IMR-90 (cell line): ENCODE measurements at regions not wholly inside any gene's neighbourhood (a gene's known extent, or its start where the extent isn't known, plus 50 kb on each side); places are given as distances from the start of the nearest gene placed in this dataset.

ENCODE experiments used
- ATAC-seq: fragments of 200-7000 bp; cut with Tn5 transposase; 2 replicates; pipeline ENCODE4 v1.9.1; 2020; ENCODE audit warnings: low read depth, mild to moderate bottlenecking, moderate library complexity
- BruUV-seq: library from RNA; stranded (reverse); fragments of 400-500 nt; replicated peaks from 2 replicates; lab custom pipeline; 2021; lab: Mats Ljungman, UMichigan
- CTCF ChIA-PET: fragments of 300-600 bp; formaldehyde crosslinking; extraction: SDS; loops from one replicate; lab custom pipeline; 2021; ENCODE audit warnings: antibody characterized with exemption; lab: Yijun Ruan, JAX
- POLR2A ChIA-PET: fragments of 300-600 bp; sonication (Branson Sonifier 250); formaldehyde crosslinking; loops from one replicate; lab custom pipeline; 2022; ENCODE audit warnings: antibody characterized with exemption; ENCODE audit not compliant: unreplicated experiment; lab: Charles Lee
- DNase-seq: peaks from one replicate; pipeline ENCODE4 v3.0.0; 2013
- H2AFZ ChIP-seq: replicated peaks from 2 replicates; pipeline ENCODE3; 2013; ENCODE audit warnings: low read length, mild to moderate bottlenecking; ENCODE audit not compliant: poor library complexity
- H2AK5ac ChIP-seq: 2 replicates; pipeline ENCODE4 v1.6.1; 2013; ENCODE audit warnings: low read depth, low read length, inconsistent platforms
- H2AK9ac ChIP-seq: replicated peaks from 2 replicates; pipeline ENCODE3; 2013; ENCODE audit warnings: mild to moderate bottlenecking, low read depth, low read length, moderate library complexity; ENCODE audit not compliant: poor library complexity
- H2BK120ac ChIP-seq: 2 replicates; pipeline ENCODE4 v1.6.1; 2013; ENCODE audit warnings: low read depth, low read length, inconsistent platforms
- H2BK15ac ChIP-seq: 3 replicates; pipeline ENCODE4 v1.6.1; 2013; ENCODE audit warnings: low read depth, low read length, inconsistent platforms
- H2BK20ac ChIP-seq: 2 replicates; pipeline ENCODE4 v1.6.1; 2013; ENCODE audit warnings: low read depth, mild to moderate bottlenecking, inconsistent platforms, low read length, moderate library complexity
- H2BK5ac ChIP-seq: 2 replicates; pipeline ENCODE4 v1.6.1; 2013; ENCODE audit warnings: mild to moderate bottlenecking, low read depth, low read length, inconsistent platforms; ENCODE audit not compliant: poor library complexity, severe bottlenecking
- H3K14ac ChIP-seq: replicated peaks from 2 replicates; pipeline ENCODE4 v1.6.1; 2013; ENCODE audit warnings: low read depth, low read length, inconsistent platforms
- H3K18ac ChIP-seq: 2 replicates; pipeline ENCODE4 v1.6.1; 2013; ENCODE audit warnings: low read depth, low read length, control low read depth
- H3K23ac ChIP-seq: 2 replicates; pipeline ENCODE4 v1.6.1; 2013; ENCODE audit warnings: low read depth, low read length, inconsistent platforms
- H3K27ac ChIP-seq: 2 replicates; pipeline ENCODE4 v1.5.1; 2013; ENCODE audit warnings: mild to moderate bottlenecking, control low read depth, low read length; ENCODE audit not compliant: insufficient read depth
- H3K27me3 ChIP-seq: 2 replicates; pipeline ENCODE4 v1.6.1; 2013; ENCODE audit warnings: low read length; ENCODE audit not compliant: control insufficient read depth, insufficient read depth
- H3K36me3 ChIP-seq: 2 replicates; pipeline ENCODE4 v1.6.1; 2013; ENCODE audit warnings: low read length, mixed read lengths; ENCODE audit not compliant: control insufficient read depth, insufficient read depth
- H3K4ac ChIP-seq: 2 replicates; pipeline ENCODE4 v1.6.1; 2013; ENCODE audit warnings: low read depth, low read length, inconsistent platforms
- H3K4me1 ChIP-seq: 2 replicates; pipeline ENCODE4 v1.6.1; 2013; ENCODE audit warnings: low read length, mixed read lengths; ENCODE audit not compliant: control insufficient read depth, insufficient read depth
- H3K4me2 ChIP-seq: 2 replicates; pipeline ENCODE4 v1.6.1; 2013; ENCODE audit warnings: low read depth, mild to moderate bottlenecking, control low read depth, low read length, moderate library complexity
- H3K4me3 ChIP-seq: 2 replicates; pipeline ENCODE4 v1.5.1; 2013; ENCODE audit warnings: low read depth, mild to moderate bottlenecking, control low read depth, low read length, moderate library complexity; ENCODE audit not compliant: insufficient read depth
- H3K56ac ChIP-seq: 2 replicates; pipeline ENCODE4 v1.6.1; 2013; ENCODE audit warnings: low read length, inconsistent platforms; ENCODE audit not compliant: insufficient read depth; ENCODE audit errors: extremely low read depth
- H3K79me1 ChIP-seq, 2 experiments: 2 replicates each; pipeline ENCODE4 v1.6.1; 2013; ENCODE audit warnings: low read length in 2 of 2, inconsistent platforms in 1 of 2, low read depth in 1 of 2
- H3K9ac ChIP-seq: 2 replicates; pipeline ENCODE4 v1.6.1; 2013; ENCODE audit warnings: low read depth, low read length, control low read depth
- H3K9me1 ChIP-seq: 2 replicates; pipeline ENCODE4 v1.6.1; 2013; ENCODE audit warnings: low read length, inconsistent platforms; ENCODE audit not compliant: insufficient read depth
- H3K9me3 ChIP-seq: 2 replicates; pipeline ENCODE4 v1.6.1; 2013; ENCODE audit warnings: low read length; ENCODE audit not compliant: control insufficient read depth, insufficient read depth
- H4K20me1 ChIP-seq: 2 replicates; pipeline ENCODE4 v1.6.1; 2013; ENCODE audit warnings: low read length, inconsistent platforms; ENCODE audit not compliant: insufficient read depth
- H4K5ac ChIP-seq: 2 replicates; pipeline ENCODE4 v1.6.1; 2013; ENCODE audit warnings: mild to moderate bottlenecking, low read depth, low read length, control low read depth
- H4K8ac ChIP-seq, 2 experiments: 2 replicates each; pipeline ENCODE4 v1.6.1; 2013; ENCODE audit warnings: low read depth in 2 of 2, low read length in 2 of 2, control low read depth in 1 of 2, inconsistent platforms in 1 of 2
- H4K91ac ChIP-seq: 2 replicates; pipeline ENCODE4 v1.6.1; 2013; ENCODE audit warnings: low read depth, low read length, inconsistent platforms; ENCODE audit not compliant: insufficient read depth
- BHLHE40 ChIP-seq: fragments of 150-350 bp; IDR thresholded peaks from 2 replicates; pipeline ENCODE4 v1.6.1; 2016; ENCODE audit warnings: mild to moderate bottlenecking, low read depth, low read length
- CEBPB ChIP-seq: IDR thresholded peaks from 2 replicates; pipeline ENCODE4 v1.6.1; 2012; ENCODE audit warnings: low read depth, low read length, improper control_type of control experiment
- CHD1 ChIP-seq: IDR thresholded peaks from 2 replicates; pipeline ENCODE4 v1.6.1; 2012; ENCODE audit warnings: low read depth, low read length, improper control_type of control experiment
- CTCF ChIP-seq: conservative IDR thresholded peaks from 2 replicates; pipeline ENCODE4 v1.5.1; 2012; ENCODE audit warnings: mild to moderate bottlenecking, low read depth, low read length, improper control_type of control experiment
- MAZ ChIP-seq: IDR thresholded peaks from 2 replicates; pipeline ENCODE4 v1.6.1; 2012; ENCODE audit warnings: low read depth, mild to moderate bottlenecking, low read length, improper control_type of control experiment, moderate library complexity, borderline replicate concordance
- MXI1 ChIP-seq: IDR thresholded peaks from 2 replicates; pipeline ENCODE4 v1.6.1; 2012; ENCODE audit warnings: low read depth, mild to moderate bottlenecking, low read length, moderate library complexity, borderline replicate concordance
- NFE2L2 ChIP-seq: fragments of 150-350 bp; IDR thresholded peaks from 2 replicates; pipeline ENCODE4 v1.6.1; 2016; ENCODE audit warnings: low read depth, mild to moderate bottlenecking, low read length
- POLR2A ChIP-seq: IDR thresholded peaks from 2 replicates; pipeline ENCODE4 v1.6.1; 2012; ENCODE audit warnings: mild to moderate bottlenecking, low read depth, low read length
- RAD21 ChIP-seq: IDR thresholded peaks from 2 replicates; pipeline ENCODE4 v1.6.1; 2012; ENCODE audit warnings: low read length, improper control_type of control experiment
- RCOR1 ChIP-seq: IDR thresholded peaks from 2 replicates; pipeline ENCODE4 v1.6.1; 2012; ENCODE audit warnings: mild to moderate bottlenecking, low read length, improper control_type of control experiment; ENCODE audit not compliant: insufficient replicate concordance
- RFX5 ChIP-seq: IDR thresholded peaks from 2 replicates; pipeline ENCODE4 v1.8.0; 2012; ENCODE audit warnings: low read depth, mild to moderate bottlenecking, low read length, moderate library complexity
- SMC3 ChIP-seq: fragments of 150-350 bp; IDR thresholded peaks from 2 replicates; pipeline ENCODE4 v1.6.1; 2016; ENCODE audit warnings: low read depth, mild to moderate bottlenecking, antibody characterized with exemption, low read length, moderate library complexity
- WGBS, 2 experiments: methylation state at CpG; one replicate each; pipeline versions ENCODE4 v1.1.5 to v1.1.7; 2013; ENCODE audit warnings: missing lambda C conversion rate in 2 of 2; ENCODE audit not compliant: insufficient read length in 1 of 2; ENCODE audit errors: extremely low coverage in 2 of 2; 5-methylcytosine and 5-hydroxymethylcytosine counted together
- dilution Hi-C: fragments of 300-500 bp; cut with HindIII; formaldehyde crosslinking; loops from one replicate; pipeline ENCODE4 v1.14.3; 2018; ENCODE audit warnings: low sequenced_read_pairs; ENCODE audit not compliant: unreplicated experiment
- in situ Hi-C: fragments of 300-500 bp; cut with MboI; formaldehyde crosslinking; loops from 3 replicates; pipeline ENCODE4 v1.14.3; 2019; ENCODE audit warnings: low sequenced_read_pairs, inconsistent platforms, mixed read lengths
- intact Hi-C: fragments of 100-400 bp; cut with micrococcal nuclease; formaldehyde crosslinking; loops from 2 replicates; pipeline ENCODE4 v1.10.0; 2022
- TF ChIP-seq, protein P1 (sequence below): fragments of 150-350 bp; IDR thresholded peaks from 2 replicates; pipeline ENCODE4 v1.6.1; 2017; ENCODE audit warnings: mild to moderate bottlenecking, antibody characterized with exemption, low read length, low read depth
- TF ChIP-seq, protein P2 (sequence below): fragments of 150-350 bp; IDR thresholded peaks from 2 replicates; pipeline ENCODE4 v1.6.1; 2016; ENCODE audit warnings: low read depth, mild to moderate bottlenecking, low read length, moderate library complexity, borderline replicate concordance

DNA sequence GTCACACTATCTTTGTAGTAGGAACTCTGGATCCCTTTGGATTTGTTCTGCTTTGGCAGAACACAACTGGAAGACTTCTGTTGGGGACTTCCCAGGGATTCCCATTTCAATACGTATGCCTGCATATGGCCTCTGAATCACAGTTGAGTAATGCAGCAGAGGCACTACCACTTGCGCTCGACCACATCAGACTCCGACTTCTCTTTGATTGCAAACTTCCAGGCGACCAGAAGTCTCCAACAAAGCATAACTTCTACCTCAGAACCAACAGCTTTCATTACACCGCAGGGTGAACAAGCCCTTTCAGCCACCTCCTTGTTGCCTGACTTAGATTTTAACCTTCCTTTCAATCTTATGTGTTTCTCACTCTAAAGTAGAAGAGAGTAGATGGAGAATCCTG lies 924.4 kb downstream of the IGSF11 start:
- Histone ChIP-seq H3K14ac (no peak overlapping the region), H2AK5ac (no peak overlapping the region), H2BK120ac (no peak overlapping the region), H3K27ac (no peak overlapping the region), H4K5ac (no peak overlapping the region), H3K9me1 (no peaks in the 10 kb centered on the region), H3K4me1 (no peaks in the 10 kb centered on the region), H3K4me2 (no peak overlapping the region), H3K56ac (no peak overlapping the region), H3K9ac (no peak overlapping the region), H4K91ac (no peak overlapping the region), H3K79me1 (no peaks in the 10 kb centered on the region), H4K20me1 (no peaks in the 10 kb centered on the region), H2AK9ac (no peak overlapping the region), H2BK15ac (no peak overlapping the region), H3K36me3 (no peaks in the 10 kb centered on the region), H4K8ac (no peak overlapping the region), H2AFZ (no peak overlapping the region), H3K27me3 (no peaks in the 10 kb centered on the region; the same call in 1 of the 2 replicates), H3K18ac (no peak overlapping the region), H3K23ac (no peak overlapping the region), H3K4me3 (no peak overlapping the region), H2BK20ac (no peak overlapping the region), H2BK5ac (no peak overlapping the region), H3K9me3 (no peaks in the 10 kb centered on the region), H3K4ac (no peak overlapping the region)
- no TSS peak for BruUV-seq
- peak; percentile 19 for DNase-seq
- CTCF ChIA-PET: no interaction called here
- ATAC-seq: no peak
- TF ChIP-seq RFX5 (no peak), CEBPB (no peak), MXI1 (no peak), NFE2L2 (no peak), SMC3 (no peak), RAD21 (no peak), MAZ (no peak), POLR2A (no peak), RCOR1 (no peak), CHD1 (no peak), BHLHE40 (no peak), CTCF (no peak)
- TF ChIP-seq, protein P1, sequence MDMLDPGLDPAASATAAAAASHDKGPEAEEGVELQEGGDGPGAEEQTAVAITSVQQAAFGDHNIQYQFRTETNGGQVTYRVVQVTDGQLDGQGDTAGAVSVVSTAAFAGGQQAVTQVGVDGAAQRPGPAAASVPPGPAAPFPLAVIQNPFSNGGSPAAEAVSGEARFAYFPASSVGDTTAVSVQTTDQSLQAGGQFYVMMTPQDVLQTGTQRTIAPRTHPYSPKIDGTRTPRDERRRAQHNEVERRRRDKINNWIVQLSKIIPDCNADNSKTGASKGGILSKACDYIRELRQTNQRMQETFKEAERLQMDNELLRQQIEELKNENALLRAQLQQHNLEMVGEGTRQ: no peak
- TF ChIP-seq, protein P2, sequence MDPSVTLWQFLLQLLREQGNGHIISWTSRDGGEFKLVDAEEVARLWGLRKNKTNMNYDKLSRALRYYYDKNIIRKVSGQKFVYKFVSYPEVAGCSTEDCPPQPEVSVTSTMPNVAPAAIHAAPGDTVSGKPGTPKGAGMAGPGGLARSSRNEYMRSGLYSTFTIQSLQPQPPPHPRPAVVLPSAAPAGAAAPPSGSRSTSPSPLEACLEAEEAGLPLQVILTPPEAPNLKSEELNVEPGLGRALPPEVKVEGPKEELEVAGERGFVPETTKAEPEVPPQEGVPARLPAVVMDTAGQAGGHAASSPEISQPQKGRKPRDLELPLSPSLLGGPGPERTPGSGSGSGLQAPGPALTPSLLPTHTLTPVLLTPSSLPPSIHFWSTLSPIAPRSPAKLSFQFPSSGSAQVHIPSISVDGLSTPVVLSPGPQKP: no peak
- in situ Hi-C loops: no loop called here
- intact Hi-C loops: no loop called here
- WGBS, 2 experiments: 56% methylated on average over 4 of the region's 6 CpGs; no CpG with 5 or more reads in 1 of the 2 experiments
- POLR2A ChIA-PET: no interaction called here
- dilution Hi-C loops: no loop called here
